ENCODE measurements at regions not wholly inside any gene's neighbourhood (a gene's known extent, or its start where the extent isn't known, plus 50 kb on each side); places are given as distances from the start of the nearest gene placed in this dataset.
"Not testable (repeated sequence)": the region's sequence is repeated elsewhere in the genome, so short reads cannot be mapped to it uniquely, and the experiment has no call there.

GRCh38 chrY:7433817-7434809 is 522.6 kb upstream of the AMELY start:
- no peak for DNase-seq (ENCODE audit: extremely low read depth in 1 of 11, low read depth in 9 of 11, low spot score in 4 of 11)

DNA sequence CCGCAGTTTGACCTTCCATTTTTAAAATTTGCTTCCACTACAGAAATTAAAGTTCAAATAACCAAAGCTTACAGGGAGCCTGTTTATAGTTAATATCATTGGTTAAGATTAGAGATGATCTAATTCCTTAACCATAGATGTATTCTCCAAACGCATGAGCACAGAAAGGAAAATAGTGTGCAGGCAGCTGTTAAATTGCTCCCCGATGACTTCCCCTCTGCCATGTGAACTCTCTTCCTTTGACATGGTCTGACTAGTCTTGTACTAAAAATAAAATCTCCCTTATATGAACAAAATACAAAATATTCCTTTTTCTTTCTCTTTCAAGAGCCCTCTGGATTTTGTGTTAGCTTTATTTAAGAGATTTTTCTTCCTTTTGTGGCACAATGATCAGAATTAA is 507.6 kb upstream of the AMELY start:
- no peak for DNase-seq (ENCODE audit: extremely low read depth in 1 of 11, low read depth in 9 of 11, low spot score in 4 of 11)

GRCh38 chrY:7417946-7418345 is 506.4 kb upstream of the AMELY start:
- DNase-seq (ENCODE audit: extremely low read depth in 1 of 11, low read depth in 9 of 11, low spot score in 4 of 11): no peak

DNA sequence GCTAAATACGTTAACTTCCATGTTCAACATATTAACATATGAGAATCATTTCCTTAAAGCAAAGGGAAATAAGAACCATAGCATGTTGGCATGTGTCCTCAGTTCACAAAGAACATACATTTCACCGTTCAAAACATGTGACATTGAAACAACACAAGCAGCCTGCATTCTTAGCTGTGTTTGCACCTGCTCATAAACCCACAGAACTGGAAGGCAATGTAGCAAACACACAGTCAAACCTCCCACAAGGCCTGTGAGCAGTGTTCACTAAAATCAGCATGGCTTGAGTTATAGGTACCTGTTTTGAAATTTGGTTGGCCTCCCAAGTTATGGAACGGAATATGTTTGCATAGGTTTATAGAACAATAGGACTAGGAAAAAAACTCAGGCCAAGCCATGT is 504.9 kb upstream of the AMELY start:
- DNase-seq (ENCODE audit: extremely low read depth in 1 of 11, low read depth in 9 of 11, low spot score in 4 of 11): no peak

- no peak for DNase-seq (ENCODE audit: extremely low read depth in 1 of 11, low read depth in 9 of 11, low spot score in 4 of 11)
Measured at GRCh38 chrY:7415157-7415633, 503.6 kb upstream of the AMELY start.

- DNase-seq (ENCODE audit: extremely low read depth in 1 of 11, low read depth in 9 of 11, low spot score in 4 of 11): no peak
Measured at GRCh38 chrY:7390056-7390455, 478.5 kb upstream of the AMELY start.

GRCh38 chrY:7382988-7383387 is 471.4 kb upstream of the AMELY start:
- no peak for DNase-seq (ENCODE audit: extremely low read depth in 1 of 11, low read depth in 9 of 11, low spot score in 4 of 11)

DNA sequence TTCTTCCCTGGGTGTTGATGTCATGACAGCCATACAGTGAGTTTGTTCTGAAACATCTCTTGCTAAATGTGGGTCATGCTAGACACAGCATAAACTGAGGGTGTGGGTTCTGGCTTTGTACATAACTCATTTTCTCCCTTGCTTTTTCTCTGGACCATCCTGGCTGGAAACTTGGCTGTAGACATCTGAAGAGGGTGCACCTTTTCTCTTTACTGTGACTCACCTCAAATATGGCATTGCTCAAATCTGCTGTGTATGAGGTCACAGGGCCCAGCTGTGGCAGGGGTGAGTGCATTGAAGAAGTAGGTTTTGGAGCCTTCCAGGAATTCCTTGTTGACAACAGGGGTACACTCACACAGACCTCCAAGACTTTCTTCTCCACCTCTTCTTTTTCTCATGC is 465.5 kb upstream of the AMELY start:
- DNase-seq (ENCODE audit: extremely low read depth in 1 of 11, low read depth in 9 of 11, low spot score in 4 of 11): no peak

DNA sequence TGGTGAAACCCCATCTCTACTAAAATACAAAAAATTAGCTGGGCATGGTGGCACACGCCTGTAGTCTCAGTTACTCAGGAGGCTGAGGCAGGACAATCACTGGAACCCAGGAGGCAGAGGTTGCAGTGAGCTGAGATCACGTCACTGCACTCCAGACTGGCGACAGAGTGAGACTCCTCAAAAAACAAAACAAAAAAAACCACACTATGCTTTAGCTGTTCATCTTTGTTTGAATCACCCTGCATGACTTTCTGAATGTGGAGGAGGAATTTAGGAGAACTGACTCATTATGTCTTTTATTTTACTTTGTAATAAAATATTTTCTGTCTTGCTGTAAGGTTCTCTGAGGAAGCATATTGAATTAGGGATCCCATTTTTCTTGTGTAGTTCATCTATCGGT is 462.9 kb upstream of the AMELY start:
- not testable (repeated sequence) for DNase-seq (ENCODE audit: extremely low read depth in 1 of 11, low read depth in 9 of 11, low spot score in 4 of 11)

GRCh38 chrY:7371953-7372352 is 460.4 kb upstream of the AMELY start:
- DNase-seq (ENCODE audit: extremely low read depth in 1 of 11, low read depth in 9 of 11, low spot score in 4 of 11): not testable (repeated sequence)

- DNase-seq (ENCODE audit: extremely low read depth in 1 of 11, low read depth in 9 of 11, low spot score in 4 of 11): not testable (repeated sequence)
Measured at GRCh38 chrY:7371026-7371425, 459.5 kb upstream of the AMELY start.

- no peak for DNase-seq (ENCODE audit: extremely low read depth in 1 of 11, low read depth in 9 of 11, low spot score in 4 of 11)
Measured at GRCh38 chrY:7359520-7359919, 448.0 kb upstream of the AMELY start.

- DNase-seq (ENCODE audit: extremely low read depth in 1 of 11, low read depth in 9 of 11, low spot score in 4 of 11): no peak
Measured at GRCh38 chrY:7358103-7358752, 446.7 kb upstream of the AMELY start.

GRCh38 chrY:7355891-7356290 is 444.3 kb upstream of the AMELY start:
- not testable (repeated sequence) for DNase-seq (ENCODE audit: extremely low read depth in 1 of 11, low read depth in 9 of 11, low spot score in 4 of 11)

- DNase-seq (ENCODE audit: extremely low read depth in 1 of 11, low read depth in 9 of 11, low spot score in 4 of 11): peak in 5 of 11 donors; percentile 13 to 32 (median 19)
Measured at GRCh38 chrY:7344661-7345060, 433.1 kb upstream of the AMELY start.

DNA sequence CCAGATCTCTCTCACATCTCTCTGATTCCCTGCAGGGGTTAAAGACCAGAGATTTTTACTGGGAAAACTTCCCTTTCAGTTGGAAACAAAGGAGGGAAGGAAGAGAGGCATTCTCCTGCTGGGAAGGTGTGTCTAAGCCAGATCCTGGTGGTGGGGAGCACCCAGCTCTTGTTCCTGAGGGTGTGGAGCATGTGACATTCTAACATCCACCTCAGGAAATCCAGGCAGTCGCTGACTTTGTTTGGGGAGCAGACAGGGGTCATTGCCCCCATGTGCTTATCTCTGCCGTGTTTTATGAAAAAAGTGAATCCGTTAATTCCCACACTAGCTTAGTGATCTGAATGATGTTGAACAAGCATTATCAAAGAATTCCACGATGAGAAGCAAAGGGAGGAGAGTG is 431.7 kb upstream of the AMELY start:
- DNase-seq (ENCODE audit: extremely low read depth in 1 of 11, low read depth in 9 of 11, low spot score in 4 of 11): no peak

- not testable (repeated sequence) for DNase-seq (ENCODE audit: extremely low read depth in 1 of 11, low read depth in 9 of 11, low spot score in 4 of 11)
Measured at GRCh38 chrY:7342732-7343131, 431.2 kb upstream of the AMELY start.

- DNase-seq (ENCODE audit: extremely low read depth in 1 of 11, low read depth in 9 of 11, low spot score in 4 of 11): no peak
Measured at GRCh38 chrY:7339391-7340087, 428.0 kb upstream of the AMELY start.

GRCh38 chrY:7336023-7336873 is 424.7 kb upstream of the AMELY start:
- no peak for DNase-seq (ENCODE audit: extremely low read depth in 1 of 11, low read depth in 9 of 11, low spot score in 4 of 11)
